ENCODE measurements at regions not wholly inside any gene's neighbourhood (a gene's known extent, or its start where the extent isn't known, plus 50 kb on each side); places are given as distances from the start of the nearest gene placed in this dataset.

GRCh38 chr5:36373527-36374086 lies 71.9 kb upstream of the RANBP3L start:
- TF ChIP-seq, protein P1, sequence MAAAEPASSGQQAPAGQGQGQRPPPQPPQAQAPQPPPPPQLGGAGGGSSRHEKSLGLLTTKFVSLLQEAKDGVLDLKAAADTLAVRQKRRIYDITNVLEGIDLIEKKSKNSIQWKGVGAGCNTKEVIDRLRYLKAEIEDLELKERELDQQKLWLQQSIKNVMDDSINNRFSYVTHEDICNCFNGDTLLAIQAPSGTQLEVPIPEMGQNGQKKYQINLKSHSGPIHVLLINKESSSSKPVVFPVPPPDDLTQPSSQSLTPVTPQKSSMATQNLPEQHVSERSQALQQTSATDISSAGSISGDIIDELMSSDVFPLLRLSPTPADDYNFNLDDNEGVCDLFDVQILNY (CRISPR knock-in tag; IDR thresholded peaks at IDR 0.05) = no peak
- TF ChIP-seq MAX (CRISPR knock-in tag; IDR thresholded peaks at IDR 0.05) (no peak), ZNF425 (CRISPR knock-in tag; conservative IDR thresholded peaks at IDR 0.05) (no peak), ATF2 (CRISPR knock-in tag; IDR thresholded peaks at IDR 0.05; ENCODE audit: borderline replicate concordance, low read depth) (no peak), ESRRA (CRISPR knock-in tag; IDR thresholded peaks at IDR 0.05; ENCODE audit: borderline replicate concordance) (no peak), CREB1 (CRISPR knock-in tag; IDR thresholded peaks at IDR 0.05) (no peak), ZNF512 (CRISPR knock-in tag; IDR thresholded peaks at IDR 0.05; ENCODE audit: borderline replicate concordance) (no peak), JUN (CRISPR knock-in tag; IDR thresholded peaks at IDR 0.05) (no peak), AR (CRISPR knock-in tag; IDR thresholded peaks at IDR 0.05) (no peak), CREM (CRISPR knock-in tag; IDR thresholded peaks at IDR 0.05) (no peak), ZNF423 (CRISPR knock-in tag; IDR thresholded peaks at IDR 0.05) (no peak)
- TF ChIP-seq, protein P2, sequence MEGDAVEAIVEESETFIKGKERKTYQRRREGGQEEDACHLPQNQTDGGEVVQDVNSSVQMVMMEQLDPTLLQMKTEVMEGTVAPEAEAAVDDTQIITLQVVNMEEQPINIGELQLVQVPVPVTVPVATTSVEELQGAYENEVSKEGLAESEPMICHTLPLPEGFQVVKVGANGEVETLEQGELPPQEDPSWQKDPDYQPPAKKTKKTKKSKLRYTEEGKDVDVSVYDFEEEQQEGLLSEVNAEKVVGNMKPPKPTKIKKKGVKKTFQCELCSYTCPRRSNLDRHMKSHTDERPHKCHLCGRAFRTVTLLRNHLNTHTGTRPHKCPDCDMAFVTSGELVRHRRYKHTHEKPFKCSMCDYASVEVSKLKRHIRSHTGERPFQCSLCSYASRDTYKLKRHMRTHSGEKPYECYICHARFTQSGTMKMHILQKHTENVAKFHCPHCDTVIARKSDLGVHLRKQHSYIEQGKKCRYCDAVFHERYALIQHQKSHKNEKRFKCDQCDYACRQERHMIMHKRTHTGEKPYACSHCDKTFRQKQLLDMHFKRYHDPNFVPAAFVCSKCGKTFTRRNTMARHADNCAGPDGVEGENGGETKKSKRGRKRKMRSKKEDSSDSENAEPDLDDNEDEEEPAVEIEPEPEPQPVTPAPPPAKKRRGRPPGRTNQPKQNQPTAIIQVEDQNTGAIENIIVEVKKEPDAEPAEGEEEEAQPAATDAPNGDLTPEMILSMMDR (IDR thresholded peaks at IDR 0.05) = no peak
- TF ChIP-seq, protein P3, sequence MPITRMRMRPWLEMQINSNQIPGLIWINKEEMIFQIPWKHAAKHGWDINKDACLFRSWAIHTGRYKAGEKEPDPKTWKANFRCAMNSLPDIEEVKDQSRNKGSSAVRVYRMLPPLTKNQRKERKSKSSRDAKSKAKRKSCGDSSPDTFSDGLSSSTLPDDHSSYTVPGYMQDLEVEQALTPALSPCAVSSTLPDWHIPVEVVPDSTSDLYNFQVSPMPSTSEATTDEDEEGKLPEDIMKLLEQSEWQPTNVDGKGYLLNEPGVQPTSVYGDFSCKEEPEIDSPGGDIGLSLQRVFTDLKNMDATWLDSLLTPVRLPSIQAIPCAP (CRISPR knock-in tag; IDR thresholded peaks at IDR 0.05) = no peak
